KMS-11 (cell line): ENCODE measurements at regions not wholly inside any gene's neighbourhood (a gene's known extent, or its start where the extent isn't known, plus 50 kb on each side); places are given as distances from the start of the nearest gene placed in this dataset.
A peak's percentile ranks its signal among the peaks of the same experiment; 100 is the strongest.

Source experiments
- H2AFZ ChIP-seq: fragments of 200-600 bp; sonication (generic); 2 replicates; pipeline ENCODE4 v1.6.1; 2016; ENCODE audit warnings: antibody characterized with exemption, mixed run types, low read depth
- H3K27ac ChIP-seq: fragments of 200-600 bp; sonication (generic); 2 replicates; pipeline ENCODE4 v1.6.1; 2016; ENCODE audit warnings: mild to moderate bottlenecking, mixed run types
- H3K27me3 ChIP-seq: fragments of 200-600 bp; sonication (generic); 2 replicates; pipeline ENCODE4 v1.6.1; 2017; ENCODE audit warnings: mild to moderate bottlenecking, low read depth, mixed run types, moderate library complexity; ENCODE audit not compliant: insufficient read depth
- H3K36me3 ChIP-seq: fragments of 200-600 bp; sonication (generic); 2 replicates; pipeline ENCODE4 v1.6.1; 2017; ENCODE audit warnings: mild to moderate bottlenecking, mixed run types; ENCODE audit not compliant: insufficient read depth
- H3K4me1 ChIP-seq: fragments of 200-600 bp; sonication (generic); 2 replicates; pipeline ENCODE4 v1.6.1; 2016; ENCODE audit warnings: mild to moderate bottlenecking, low read depth, mixed run types; ENCODE audit not compliant: poor library complexity, severe bottlenecking
- H3K4me2 ChIP-seq: fragments of 200-600 bp; sonication (generic); 2 replicates; pipeline ENCODE4 v1.7.0; 2016; ENCODE audit warnings: mild to moderate bottlenecking, mixed run types
- H3K4me3 ChIP-seq: fragments of 200-600 bp; sonication (generic); IDR thresholded peaks from 2 replicates; pipeline ENCODE4 v1.6.1; 2017; ENCODE audit warnings: low read depth, low read length, mixed read lengths; ENCODE audit not compliant: insufficient read depth
- H3K79me2 ChIP-seq: fragments of 200-600 bp; sonication (generic); 2 replicates; pipeline ENCODE4 v1.6.1; 2016; ENCODE audit warnings: low read depth, mixed run types; ENCODE audit not compliant: insufficient read depth
- H3K9ac ChIP-seq: fragments of 200-600 bp; sonication (generic); 2 replicates; pipeline ENCODE4 v1.6.1; 2016; ENCODE audit warnings: mild to moderate bottlenecking, mixed run types
- H4K20me1 ChIP-seq: fragments of 200-600 bp; sonication (generic); 2 replicates; pipeline ENCODE4 v1.6.1; 2016; ENCODE audit warnings: mild to moderate bottlenecking, mixed run types; ENCODE audit not compliant: insufficient read depth
- CTCF ChIP-seq: fragments of 200-600 bp; sonication (generic); conservative IDR thresholded peaks from 2 replicates; pipeline ENCODE4 v1.6.1; 2017; ENCODE audit warnings: low read depth, mild to moderate bottlenecking, antibody characterized with exemption, low read length, moderate library complexity, mixed read lengths

GRCh38 chr7:25889765-25890164, 262.2 kb upstream of the NFE2L3 start:
- H3K9ac ChIP-seq, result no peak overlapping the region
- H3K4me2 ChIP-seq, result no peak overlapping the region
- H3K27me3 ChIP-seq, result no peaks in the 10 kb centered on the region
- no peak overlapping the region for H2AFZ ChIP-seq
- no peaks in the 10 kb centered on the region for H3K36me3 ChIP-seq
- no peak overlapping the region for H3K27ac ChIP-seq
- no peaks in the 10 kb centered on the region for H4K20me1 ChIP-seq
- no peak for TF ChIP-seq CTCF
- H3K4me1 ChIP-seq, result peaks cover 88% of the 10 kb centered on the region
- H3K79me2 ChIP-seq, result no peaks in the 10 kb centered on the region
- H3K4me3 ChIP-seq, result no peak overlapping the region

GRCh38 chr7:25891591-25891990, 260.4 kb upstream of the NFE2L3 start:
- Histone ChIP-seq H3K79me2 (no peaks in the 10 kb centered on the region), H3K4me3 (no peak overlapping the region), H3K4me1 (peaks cover 88% of the 10 kb centered on the region), H3K36me3 (no peaks in the 10 kb centered on the region), H4K20me1 (no peaks in the 10 kb centered on the region), H3K9ac (no peak overlapping the region), H3K27me3 (no peaks in the 10 kb centered on the region), H3K27ac (no peak overlapping the region), H3K4me2 (peak overlapping the region; percentile 44), H2AFZ (no peak overlapping the region)
- TF ChIP-seq CTCF, result no peak

GRCh38 chr7:25893436-25893835, 258.6 kb upstream of the NFE2L3 start:
- Histone ChIP-seq H3K4me3 (no peak overlapping the region), H3K27me3 (no peaks in the 10 kb centered on the region), H3K9ac (no peak overlapping the region), H3K4me1 (peaks cover 80% of the 10 kb centered on the region), H3K79me2 (no peaks in the 10 kb centered on the region), H2AFZ (peak overlapping the region; percentile 52; the same call in 1 of the 2 replicates), H3K36me3 (no peaks in the 10 kb centered on the region), H3K27ac (no peak overlapping the region), H4K20me1 (no peaks in the 10 kb centered on the region), H3K4me2 (peak overlapping the region; percentile 63; the same call in 1 of the 2 replicates)
- no peak for TF ChIP-seq CTCF

GRCh38 chr7:25894002-25894901, 257.7 kb upstream of the NFE2L3 start:
- H2AFZ ChIP-seq, result peak overlapping the region; percentile 52
- no peak overlapping the region for H3K9ac ChIP-seq
- no peak for TF ChIP-seq CTCF
- H3K27me3 ChIP-seq, result no peaks in the 10 kb centered on the region
- peak overlapping the region; percentile 0; the same call in 1 of the 2 replicates for H3K27ac ChIP-seq
- H3K36me3 ChIP-seq, result no peaks in the 10 kb centered on the region
- no peaks in the 10 kb centered on the region for H4K20me1 ChIP-seq
- peaks cover 78% of the 10 kb centered on the region for H3K4me1 ChIP-seq
- peak overlapping the region; percentile 63; the same call in 1 of the 2 replicates for H3K4me2 ChIP-seq
- H3K79me2 ChIP-seq, result no peaks in the 10 kb centered on the region
- H3K4me3 ChIP-seq, result no peak overlapping the region
